Suprapubic skin (tissue), 4 donors: ENCODE measurements at regions not wholly inside any gene's neighbourhood (a gene's known extent, or its start where the extent isn't known, plus 50 kb on each side); places are given as distances from the start of the nearest gene placed in this dataset.

Experiments
- CTCF ChIP-seq, 2 donors: fragments of 200-600 bp in 1 of 2; fragments of 450-650 bp in 1 of 2; sonication (generic) in 1 of 2; IDR thresholded peaks; one replicate each; pipeline ENCODE4 v1.5.1; 2016 to 2019; ENCODE audit warnings: antibody characterized with exemption in 2 of 2, mild to moderate bottlenecking in 1 of 2, moderate library complexity in 1 of 2
- EP300 ChIP-seq: sonication (generic); formaldehyde crosslinking; IDR thresholded peaks from one replicate; pipeline ENCODE4 v1.6.1; 2017; ENCODE audit warnings: antibody characterized with exemption
- POLR2A ChIP-seq, 2 donors: fragments of 450-650 bp; IDR thresholded peaks; one replicate each; pipeline ENCODE4 v1.6.1; 2017; ENCODE audit warnings: antibody characterized with exemption in 2 of 2, mild to moderate bottlenecking in 2 of 2, moderate library complexity in 2 of 2
- POLR2AphosphoS5 ChIP-seq, 3 donors: sonication (generic); formaldehyde crosslinking; IDR thresholded peaks; one replicate each; pipeline ENCODE4 v1.6.1; 2017; ENCODE audit warnings: antibody characterized with exemption in 3 of 3

GRCh38 chr7:19552576-19552975, 156.3 kb downstream of the POLR1F start:
- TF ChIP-seq CTCF (IDR thresholded peaks at IDR 0.05), result no peak
- no peak for TF ChIP-seq POLR2AphosphoS5 (IDR thresholded peaks at IDR 0.05)
- no peak for TF ChIP-seq POLR2A (IDR thresholded peaks at IDR 0.05)
- no peak for TF ChIP-seq EP300
